Vagina (tissue), 2 donors: ENCODE measurements at regions not wholly inside any gene's neighbourhood (a gene's known extent, or its start where the extent isn't known, plus 50 kb on each side); places are given as distances from the start of the nearest gene placed in this dataset.

Experiments used
- POLR2A ChIP-seq, 2 donors: fragments of 450-650 bp; IDR thresholded peaks; one replicate each; pipeline ENCODE4 v1.6.1; 2017; ENCODE audit warnings: antibody characterized with exemption in 2 of 2, mild to moderate bottlenecking in 2 of 2, moderate library complexity in 2 of 2
- POLR2AphosphoS5 ChIP-seq, 2 donors: sonication (generic); formaldehyde crosslinking; IDR thresholded peaks; one replicate each; pipeline ENCODE4 v1.9.0; 2017; ENCODE audit warnings: antibody characterized with exemption in 2 of 2, mild to moderate bottlenecking in 2 of 2, low read depth in 1 of 2; ENCODE audit not compliant: insufficient read depth in 1 of 2
- TF ChIP-seq, protein P1 (sequence below), 3 experiments: fragments of 450-650 bp in 2 of 3; fragments of 200-600 bp in 1 of 3; sonication (generic) in 1 of 3; IDR thresholded peaks; one replicate each; pipeline ENCODE4 v1.5.1; 2017 to 2019; ENCODE audit warnings: antibody characterized with exemption in 3 of 3, mild to moderate bottlenecking in 2 of 3, moderate library complexity in 2 of 3

DNA sequence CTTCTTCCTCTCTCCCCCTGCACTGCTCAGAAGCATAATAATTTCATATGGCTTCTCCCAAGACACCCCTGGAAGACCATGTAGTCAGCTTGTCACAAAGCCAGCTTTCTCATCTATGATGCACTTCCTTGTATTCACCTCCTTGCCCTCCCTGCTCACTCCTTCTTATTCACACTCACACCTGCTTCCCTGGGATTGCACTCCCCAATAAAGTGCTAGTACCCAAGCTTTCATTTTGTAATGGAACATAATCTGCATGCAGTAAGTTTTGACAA, 76.9 kb upstream of the FRMD4B start:
- TF ChIP-seq POLR2AphosphoS5 (IDR thresholded peaks at IDR 0.05; ENCODE audit: insufficient read depth in 1 of 2, low read depth in 1 of 2) (no peak), POLR2A (IDR thresholded peaks at IDR 0.05) (no peak)
- TF ChIP-seq, protein P1, sequence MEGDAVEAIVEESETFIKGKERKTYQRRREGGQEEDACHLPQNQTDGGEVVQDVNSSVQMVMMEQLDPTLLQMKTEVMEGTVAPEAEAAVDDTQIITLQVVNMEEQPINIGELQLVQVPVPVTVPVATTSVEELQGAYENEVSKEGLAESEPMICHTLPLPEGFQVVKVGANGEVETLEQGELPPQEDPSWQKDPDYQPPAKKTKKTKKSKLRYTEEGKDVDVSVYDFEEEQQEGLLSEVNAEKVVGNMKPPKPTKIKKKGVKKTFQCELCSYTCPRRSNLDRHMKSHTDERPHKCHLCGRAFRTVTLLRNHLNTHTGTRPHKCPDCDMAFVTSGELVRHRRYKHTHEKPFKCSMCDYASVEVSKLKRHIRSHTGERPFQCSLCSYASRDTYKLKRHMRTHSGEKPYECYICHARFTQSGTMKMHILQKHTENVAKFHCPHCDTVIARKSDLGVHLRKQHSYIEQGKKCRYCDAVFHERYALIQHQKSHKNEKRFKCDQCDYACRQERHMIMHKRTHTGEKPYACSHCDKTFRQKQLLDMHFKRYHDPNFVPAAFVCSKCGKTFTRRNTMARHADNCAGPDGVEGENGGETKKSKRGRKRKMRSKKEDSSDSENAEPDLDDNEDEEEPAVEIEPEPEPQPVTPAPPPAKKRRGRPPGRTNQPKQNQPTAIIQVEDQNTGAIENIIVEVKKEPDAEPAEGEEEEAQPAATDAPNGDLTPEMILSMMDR (IDR thresholded peaks at IDR 0.05), result no peak
